HepG2 (cell line): ENCODE measurements at regions not wholly inside any gene's neighbourhood (a gene's known extent, or its start where the extent isn't known, plus 50 kb on each side); places are given as distances from the start of the nearest gene placed in this dataset.

ENCODE experiments used
- ATAC-seq: fragments of 200-7000 bp; cut with Tn5 transposase; 3 replicates; pipeline ENCODE4 v1.9.1; 2020; ENCODE audit warnings: mild to moderate bottlenecking, moderate library complexity
- BruUV-seq: library from RNA; stranded (reverse); fragments of 400-500 nt; replicated peaks from 2 replicates; lab custom pipeline; 2021; lab: Mats Ljungman, UMichigan
- CTCF ChIA-PET: fragments of 300-600 bp; formaldehyde crosslinking; extraction: SDS; loops from one replicate; lab custom pipeline; 2021; ENCODE audit warnings: low total read pairs, inconsistent platforms, low intra/inter-chr PET ratio; lab: Yijun Ruan, JAX
- POLR2A ChIA-PET: fragments of 350-600 bp; sonication (Branson Sonifier 250); formaldehyde crosslinking; loops from one replicate; lab custom pipeline; 2020; ENCODE audit warnings: antibody characterized with exemption, inconsistent platforms; lab: Yijun Ruan, JAX
- DNase-seq: peaks from one replicate; pipeline ENCODE4 v3.0.0-alpha.2; 2015; ENCODE audit warnings: low spot score
- FAIRE-seq: peaks from 3 replicates; lab custom pipeline; 2011; peaks lifted over from hg19 to GRCh38; lab: Jason Lieb, UNC
- H2AFZ ChIP-seq: one replicate; pipeline ENCODE4 v1.6.1; 2011; ENCODE audit warnings: low read length, inconsistent platforms
- H3K27ac ChIP-seq: fragments of 300-600 bp; 3 replicates; pipeline ENCODE4 v1.8.0; 2011; ENCODE audit warnings: mixed run types, mild to moderate bottlenecking, mixed read lengths, low read length, inconsistent platforms; ENCODE audit not compliant: insufficient read depth; ENCODE audit errors: extremely low read length
- H3K27me3 ChIP-seq, 2 experiments: fragments of 200-600 bp in 1 of 2; 2 replicates in 1 of 2; 3 replicates in 1 of 2; pipeline versions ENCODE4 v1.6.0 to v1.8.0; 2011; ENCODE audit warnings: low read length in 2 of 2, mild to moderate bottlenecking in 2 of 2, moderate library complexity in 2 of 2, inconsistent platforms in 1 of 2; ENCODE audit not compliant: insufficient read depth in 2 of 2, control insufficient read depth in 1 of 2
- H3K36me3 ChIP-seq, 2 experiments: fragments of 200-600 bp in 1 of 2; replicated peaks in 1 of 2; 2 replicates in 1 of 2; 3 replicates in 1 of 2; pipeline versions ENCODE4 v1.5.1 to v1.8.0; 2011; ENCODE audit warnings: low read length in 2 of 2, inconsistent platforms in 1 of 2; ENCODE audit not compliant: insufficient read depth in 2 of 2, control insufficient read depth in 1 of 2
- H3K4me1 ChIP-seq: 2 replicates; pipeline ENCODE4 v1.5.1; 2012; ENCODE audit warnings: low read length, inconsistent platforms; ENCODE audit not compliant: insufficient read depth
- H3K4me2 ChIP-seq: 2 replicates; pipeline ENCODE4 v1.6.0; 2011; ENCODE audit warnings: low read depth, low read length, inconsistent platforms
- H3K4me3 ChIP-seq, 3 experiments: fragments of 200-600 bp in 1 of 3; sonication (generic), shearing (Covaris generic) in 1 of 3; replicated peaks in 1 of 3; 2 replicates each; pipeline ENCODE4 v1.5.1; 2011 to 2016; ENCODE audit warnings: low read length in 3 of 3, inconsistent platforms in 2 of 3, low read depth in 2 of 3, mild to moderate bottlenecking in 2 of 3, control low read depth in 1 of 3, mixed read lengths in 1 of 3; ENCODE audit not compliant: insufficient read depth in 1 of 3
- H3K79me2 ChIP-seq: one replicate; pipeline ENCODE4 v1.6.1; 2011; ENCODE audit warnings: low read length, inconsistent platforms; ENCODE audit not compliant: insufficient read depth
- H3K9ac ChIP-seq: 2 replicates; pipeline ENCODE4 v1.6.0; 2011; ENCODE audit warnings: mild to moderate bottlenecking, low read depth, low read length, inconsistent platforms; ENCODE audit not compliant: insufficient read depth
- H3K9me3 ChIP-seq: 2 replicates; pipeline ENCODE4 v1.5.1; 2012; ENCODE audit warnings: mild to moderate bottlenecking, low read length
- H4K20me1 ChIP-seq: 2 replicates; pipeline ENCODE4 v1.6.0; 2011; ENCODE audit warnings: inconsistent platforms, mild to moderate bottlenecking, low read length, moderate library complexity; ENCODE audit not compliant: insufficient read depth
- AGO2 ChIP-seq: fragments of 200-400 bp; formaldehyde crosslinking; optimal IDR thresholded peaks from 2 replicates; pipeline ENCODE3; 2017; ENCODE audit warnings: mild to moderate bottlenecking, low read depth, low read length, moderate library complexity
- BORCS8-MEF2B ChIP-seq: sonication (generic); formaldehyde crosslinking; IDR thresholded peaks from 2 replicates; pipeline ENCODE4 v1.8.0; 2022; ENCODE audit warnings: mild to moderate bottlenecking, missing genetic modification reagents
- DPF2 ChIP-seq: sonication (generic); formaldehyde crosslinking; IDR thresholded peaks from 2 replicates; pipeline ENCODE4 v1.4.0; 2020; ENCODE audit warnings: mild to moderate bottlenecking, low read depth, missing genetic modification reagents, borderline replicate concordance
- KLF9 ChIP-seq: IDR thresholded peaks from 2 replicates; pipeline ENCODE4 v1.6.1; 2016; ENCODE audit warnings: low read depth
- SAP130 ChIP-seq: IDR thresholded peaks from 2 replicates; pipeline ENCODE4 v1.6.1; 2016; ENCODE audit warnings: low read depth
- ZNF329 ChIP-seq: sonication (generic); formaldehyde crosslinking; IDR thresholded peaks from 2 replicates; pipeline ENCODE4 v1.9.0; 2021; ENCODE audit warnings: low read depth, mild to moderate bottlenecking, missing genetic modification reagents
- ZNF512 ChIP-seq: sonication (generic); formaldehyde crosslinking; IDR thresholded peaks from 2 replicates; pipeline ENCODE4 v1.4.0; 2020; ENCODE audit warnings: mild to moderate bottlenecking, missing genetic modification reagents
- ZNF713 ChIP-seq: sonication (generic); formaldehyde crosslinking; IDR thresholded peaks from 2 replicates; pipeline ENCODE4 v1.4.0; 2020; ENCODE audit warnings: mild to moderate bottlenecking, missing genetic modification reagents
- ZNF790 ChIP-seq: sonication (generic); formaldehyde crosslinking; IDR thresholded peaks from 2 replicates; pipeline ENCODE4 v1.8.0; 2022; ENCODE audit warnings: missing genetic modification reagents, mild to moderate bottlenecking, borderline replicate concordance
- WGBS: methylation state at CpG from one replicate; pipeline ENCODE4 v1.1.6; 2017; ENCODE audit warnings: low lambda C conversion rate; 5-methylcytosine and 5-hydroxymethylcytosine counted together
- in situ Hi-C: cut with HindIII; loops from 2 replicates; pipeline ENCODE4 v1.10.0; 2017; ENCODE audit warnings: low pct_unique_long_range_greater_than_20kb; ENCODE audit not compliant: extremely low pct_ligation_motif_present
- intact Hi-C: fragments of 100-400 bp; cut with micrococcal nuclease; formaldehyde crosslinking; loops from one replicate; pipeline ENCODE4 v1.10.0; 2022; ENCODE audit not compliant: unreplicated experiment
- TF ChIP-seq, protein P1 (sequence below), 2 experiments: fragments of 450-650 bp in 1 of 2; sonication (generic) in 1 of 2; formaldehyde crosslinking in 1 of 2; IDR thresholded peaks; 2 replicates each; pipeline versions ENCODE4 v1.6.1 to v1.8.0; 2016 to 2022; ENCODE audit warnings: antibody characterized with exemption in 1 of 2, mild to moderate bottlenecking in 1 of 2, missing genetic modification reagents in 1 of 2
- TF ChIP-seq, protein P2 (sequence below): sonication (generic); formaldehyde crosslinking; IDR thresholded peaks from 2 replicates; pipeline ENCODE4 v1.8.1; 2023; ENCODE audit warnings: mild to moderate bottlenecking, missing genetic modification reagents

DNA sequence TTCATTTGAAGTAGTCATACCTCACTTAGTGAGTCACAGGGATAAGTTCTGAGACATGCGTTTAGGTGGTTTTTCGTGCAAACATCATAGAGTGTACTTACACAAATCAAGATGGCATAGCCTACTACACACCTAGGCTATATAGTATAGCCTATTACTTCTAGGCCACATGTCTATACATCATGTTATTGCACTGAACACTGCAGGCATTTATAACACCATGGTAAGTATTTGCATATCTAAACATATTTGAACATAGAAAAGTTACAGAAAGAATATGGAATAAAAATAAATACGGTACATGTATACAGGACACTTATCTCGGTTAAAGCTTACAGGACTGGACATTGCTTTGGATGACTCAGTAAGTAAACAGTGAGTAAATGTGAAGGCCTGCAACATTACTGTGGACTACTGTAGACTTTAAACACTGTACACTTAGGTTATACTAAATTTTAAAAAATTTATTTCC, 670.6 kb downstream of the SLC16A7 start:
- BruUV-seq = no TSS peak
- DNase-seq (peak; percentile 76), FAIRE-seq (no peak), ATAC-seq (peak; percentile 100)
- Histone ChIP-seq H3K4me3 (no peak overlapping the region), H3K79me2 (no peaks in the 10 kb centered on the region), H2AFZ (no peak overlapping the region), H3K4me2 (peak overlapping the region; percentile 34; the same call in 1 of the 2 replicates), H3K27ac (no peak overlapping the region), H3K9me3 (no peaks in the 10 kb centered on the region), H3K36me3 (no peaks in the 10 kb centered on the region), H3K4me1 (peaks cover 12% of the 10 kb centered on the region), H4K20me1 (no peaks in the 10 kb centered on the region), H3K9ac (no peak overlapping the region), H3K27me3 (no peaks in the 10 kb centered on the region)
- intact Hi-C loops (no loop called here), in situ Hi-C loops (no loop called here)
- ChIA-PET POLR2A (no interaction called here), CTCF (no interaction called here)
- 1% methylated on average over 4 of the region's 4 CpGs for WGBS
- TF ChIP-seq ZNF713 (CRISPR knock-in tag) (no peak), ZNF329 (CRISPR knock-in tag) (no peak), AGO2 (no peak), BORCS8-MEF2B (CRISPR knock-in tag) (no peak), DPF2 (peak; percentile 74), KLF9 (no peak), ZNF790 (CRISPR knock-in tag) (no peak), ZNF512 (CRISPR knock-in tag) (no peak), SAP130 (CRISPR knock-in tag) (peak; percentile 31; the same call in 1 of the 2 replicates)
- TF ChIP-seq, protein P1, sequence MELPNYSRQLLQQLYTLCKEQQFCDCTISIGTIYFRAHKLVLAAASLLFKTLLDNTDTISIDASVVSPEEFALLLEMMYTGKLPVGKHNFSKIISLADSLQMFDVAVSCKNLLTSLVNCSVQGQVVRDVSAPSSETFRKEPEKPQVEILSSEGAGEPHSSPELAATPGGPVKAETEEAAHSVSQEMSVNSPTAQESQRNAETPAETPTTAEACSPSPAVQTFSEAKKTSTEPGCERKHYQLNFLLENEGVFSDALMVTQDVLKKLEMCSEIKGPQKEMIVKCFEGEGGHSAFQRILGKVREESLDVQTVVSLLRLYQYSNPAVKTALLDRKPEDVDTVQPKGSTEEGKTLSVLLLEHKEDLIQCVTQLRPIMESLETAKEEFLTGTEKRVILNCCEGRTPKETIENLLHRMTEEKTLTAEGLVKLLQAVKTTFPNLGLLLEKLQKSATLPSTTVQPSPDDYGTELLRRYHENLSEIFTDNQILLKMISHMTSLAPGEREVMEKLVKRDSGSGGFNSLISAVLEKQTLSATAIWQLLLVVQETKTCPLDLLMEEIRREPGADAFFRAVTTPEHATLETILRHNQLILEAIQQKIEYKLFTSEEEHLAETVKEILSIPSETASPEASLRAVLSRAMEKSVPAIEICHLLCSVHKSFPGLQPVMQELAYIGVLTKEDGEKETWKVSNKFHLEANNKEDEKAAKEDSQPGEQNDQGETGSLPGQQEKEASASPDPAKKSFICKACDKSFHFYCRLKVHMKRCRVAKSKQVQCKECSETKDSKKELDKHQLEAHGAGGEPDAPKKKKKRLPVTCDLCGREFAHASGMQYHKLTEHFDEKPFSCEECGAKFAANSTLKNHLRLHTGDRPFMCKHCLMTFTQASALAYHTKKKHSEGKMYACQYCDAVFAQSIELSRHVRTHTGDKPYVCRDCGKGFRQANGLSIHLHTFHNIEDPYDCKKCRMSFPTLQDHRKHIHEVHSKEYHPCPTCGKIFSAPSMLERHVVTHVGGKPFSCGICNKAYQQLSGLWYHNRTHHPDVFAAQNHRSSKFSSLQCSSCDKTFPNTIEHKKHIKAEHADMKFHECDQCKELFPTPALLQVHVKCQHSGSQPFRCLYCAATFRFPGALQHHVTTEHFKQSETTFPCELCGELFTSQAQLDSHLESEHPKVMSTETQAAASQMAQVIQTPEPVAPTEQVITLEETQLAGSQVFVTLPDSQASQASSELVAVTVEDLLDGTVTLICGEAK (IDR thresholded peaks at IDR 0.05) = no peak
- TF ChIP-seq, protein P1 (CRISPR knock-in tag; IDR thresholded peaks at IDR 0.05) = no peak
- TF ChIP-seq, protein P2, sequence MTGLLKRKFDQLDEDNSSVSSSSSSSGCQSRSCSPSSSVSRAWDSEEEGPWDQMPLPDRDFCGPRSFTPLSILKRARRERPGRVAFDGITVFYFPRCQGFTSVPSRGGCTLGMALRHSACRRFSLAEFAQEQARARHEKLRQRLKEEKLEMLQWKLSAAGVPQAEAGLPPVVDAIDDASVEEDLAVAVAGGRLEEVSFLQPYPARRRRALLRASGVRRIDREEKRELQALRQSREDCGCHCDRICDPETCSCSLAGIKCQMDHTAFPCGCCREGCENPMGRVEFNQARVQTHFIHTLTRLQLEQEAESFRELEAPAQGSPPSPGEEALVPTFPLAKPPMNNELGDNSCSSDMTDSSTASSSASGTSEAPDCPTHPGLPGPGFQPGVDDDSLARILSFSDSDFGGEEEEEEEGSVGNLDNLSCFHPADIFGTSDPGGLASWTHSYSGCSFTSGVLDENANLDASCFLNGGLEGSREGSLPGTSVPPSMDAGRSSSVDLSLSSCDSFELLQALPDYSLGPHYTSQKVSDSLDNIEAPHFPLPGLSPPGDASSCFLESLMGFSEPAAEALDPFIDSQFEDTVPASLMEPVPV (CRISPR knock-in tag) = no peak
